ENCODE measurements at regions not wholly inside any gene's neighbourhood (a gene's known extent, or its start where the extent isn't known, plus 50 kb on each side); places are given as distances from the start of the nearest gene placed in this dataset.

GRCh38 chr6:23494367-23494766 is 631.6 kb upstream of the NRSN1 start:
- no peak overlapping the region for H3K9ac ChIP-seq (ENCODE audit: extremely low read depth, insufficient read length, low read length)
- no peak overlapping the region for H2AK5ac ChIP-seq (ENCODE audit: insufficient read length, low read length)
- no peak overlapping the region for H3T11ph ChIP-seq (ENCODE audit: low read length)
- H3K9me3 Mint-ChIP-seq: peaks cover 0 to 4% of the 10 kb centered on the region in 2 experiments; a peak in 2 of 5 replicates
- H3K56ac ChIP-seq (ENCODE audit: insufficient read length, low read depth, low read length): no peak overlapping the region
- no peaks in the 10 kb centered on the region for H3K79me2 ChIP-seq (ENCODE audit: insufficient read depth, low read length)
- H3K4me3 Mint-ChIP-seq: no peak overlapping the region
- no peak overlapping the region for H4K5ac ChIP-seq (ENCODE audit: insufficient read length, low read depth, low read length)
- no peak overlapping the region for H2AFZ ChIP-seq (ENCODE audit: low read length)
- H3K4me2 ChIP-seq (ENCODE audit: insufficient read depth, insufficient read length, low read length): no peak overlapping the region
- H2BK15ac ChIP-seq (ENCODE audit: low read depth, low read length): no peak overlapping the region
- H3K4ac ChIP-seq (ENCODE audit: low read depth, low read length): no peak overlapping the region
- no peak overlapping the region for H3K27ac ChIP-seq (ENCODE audit: insufficient read length, low read depth, low read length)
- peaks cover 0 to 10% (median 0%) of the 10 kb centered on the region in 3 experiments; a peak in 1 of 7 replicates for H3K36me3 Mint-ChIP-seq (ENCODE audit: insufficient read depth in 1 of 3, low read depth in 3 of 3)
- no peak overlapping the region for H3K23ac ChIP-seq (ENCODE audit: insufficient read length, low read depth, low read length)
- no peak overlapping the region for H3K18ac ChIP-seq (ENCODE audit: insufficient read length, low read depth, low read length)
- WGBS (ENCODE audit: extremely low coverage, insufficient read length, low lambda C conversion rate): no CpG with 5 or more reads among the region's 4 CpGs
- TF ChIP-seq CTCF (conservative IDR thresholded peaks at IDR 0.05): no peak
- H4K20me1 ChIP-seq (ENCODE audit: control insufficient read depth, insufficient read depth, insufficient read length): no peaks in the 10 kb centered on the region
- no peaks in the 10 kb centered on the region for H3K23me2 ChIP-seq (ENCODE audit: insufficient read length, low read depth, low read length, poor library complexity, severe bottlenecking)
- no peaks in the 10 kb centered on the region for H3K9me3 ChIP-seq (ENCODE audit: control insufficient read depth, low read depth, low read length)
- no peaks in the 10 kb centered on the region for H3K4me1 Mint-ChIP-seq
- no peak overlapping the region for H3K14ac ChIP-seq (ENCODE audit: insufficient read depth, low read length)
- H4K91ac ChIP-seq (ENCODE audit: insufficient read length, low read depth, low read length): no peak overlapping the region
- H3K79me1 ChIP-seq (ENCODE audit: insufficient read depth, low read depth, low read length, poor library complexity, severe bottlenecking): no peaks in the 10 kb centered on the region
- H3K27ac Mint-ChIP-seq: no peak overlapping the region
- no peaks in the 10 kb centered on the region for H3K27me3 Mint-ChIP-seq (ENCODE audit: low read depth)
- H2BK20ac ChIP-seq (ENCODE audit: low read depth, low read length, poor library complexity, severe bottlenecking): no peak overlapping the region
- DNase-seq: no peak
- H3K4me1 ChIP-seq (ENCODE audit: insufficient read depth, low read length): no peaks in the 10 kb centered on the region
- no peak overlapping the region for H2BK120ac ChIP-seq (ENCODE audit: low read depth, low read length, poor library complexity, severe bottlenecking)
- no peak overlapping the region for H2BK12ac ChIP-seq (ENCODE audit: insufficient read length, low read depth, low read length)
- no peaks in the 10 kb centered on the region for H3K27me3 ChIP-seq (ENCODE audit: insufficient read depth, low read length)
- no peak overlapping the region for H2BK5ac ChIP-seq (ENCODE audit: insufficient read length, low read length)
- H4K8ac ChIP-seq (replicated peaks; ENCODE audit: insufficient read length, low read depth, low read length): no peak overlapping the region
